IMR-90 (cell line): ENCODE measurements at regions not wholly inside any gene's neighbourhood (a gene's known extent, or its start where the extent isn't known, plus 50 kb on each side); places are given as distances from the start of the nearest gene placed in this dataset.

Experiments
- ATAC-seq: fragments of 200-7000 bp; cut with Tn5 transposase; 2 replicates; pipeline ENCODE4 v1.9.1; 2020; ENCODE audit warnings: low read depth, mild to moderate bottlenecking, moderate library complexity
- BruUV-seq: library from RNA; stranded (reverse); fragments of 400-500 nt; replicated peaks from 2 replicates; lab custom pipeline; 2021; lab: Mats Ljungman, UMichigan
- CTCF ChIA-PET: fragments of 300-600 bp; formaldehyde crosslinking; extraction: SDS; loops from one replicate; lab custom pipeline; 2021; ENCODE audit warnings: antibody characterized with exemption; lab: Yijun Ruan, JAX
- POLR2A ChIA-PET: fragments of 300-600 bp; sonication (Branson Sonifier 250); formaldehyde crosslinking; loops from one replicate; lab custom pipeline; 2022; ENCODE audit warnings: antibody characterized with exemption; ENCODE audit not compliant: unreplicated experiment; lab: Charles Lee
- DNase-seq: peaks from one replicate; pipeline ENCODE4 v3.0.0; 2013
- H2AFZ ChIP-seq: replicated peaks from 2 replicates; pipeline ENCODE3; 2013; ENCODE audit warnings: low read length, mild to moderate bottlenecking; ENCODE audit not compliant: poor library complexity
- H2AK5ac ChIP-seq: 2 replicates; pipeline ENCODE4 v1.6.1; 2013; ENCODE audit warnings: low read depth, low read length, inconsistent platforms
- H2AK9ac ChIP-seq: replicated peaks from 2 replicates; pipeline ENCODE3; 2013; ENCODE audit warnings: mild to moderate bottlenecking, low read depth, low read length, moderate library complexity; ENCODE audit not compliant: poor library complexity
- H2BK120ac ChIP-seq: 2 replicates; pipeline ENCODE4 v1.6.1; 2013; ENCODE audit warnings: low read depth, low read length, inconsistent platforms
- H2BK15ac ChIP-seq: 3 replicates; pipeline ENCODE4 v1.6.1; 2013; ENCODE audit warnings: low read depth, low read length, inconsistent platforms
- H2BK20ac ChIP-seq: 2 replicates; pipeline ENCODE4 v1.6.1; 2013; ENCODE audit warnings: low read depth, mild to moderate bottlenecking, inconsistent platforms, low read length, moderate library complexity
- H2BK5ac ChIP-seq: 2 replicates; pipeline ENCODE4 v1.6.1; 2013; ENCODE audit warnings: mild to moderate bottlenecking, low read depth, low read length, inconsistent platforms; ENCODE audit not compliant: poor library complexity, severe bottlenecking
- H3K14ac ChIP-seq: replicated peaks from 2 replicates; pipeline ENCODE4 v1.6.1; 2013; ENCODE audit warnings: low read depth, low read length, inconsistent platforms
- H3K18ac ChIP-seq: 2 replicates; pipeline ENCODE4 v1.6.1; 2013; ENCODE audit warnings: low read depth, low read length, control low read depth
- H3K23ac ChIP-seq: 2 replicates; pipeline ENCODE4 v1.6.1; 2013; ENCODE audit warnings: low read depth, low read length, inconsistent platforms
- H3K27ac ChIP-seq: 2 replicates; pipeline ENCODE4 v1.5.1; 2013; ENCODE audit warnings: mild to moderate bottlenecking, control low read depth, low read length; ENCODE audit not compliant: insufficient read depth
- H3K27me3 ChIP-seq: 2 replicates; pipeline ENCODE4 v1.6.1; 2013; ENCODE audit warnings: low read length; ENCODE audit not compliant: control insufficient read depth, insufficient read depth
- H3K36me3 ChIP-seq: 2 replicates; pipeline ENCODE4 v1.6.1; 2013; ENCODE audit warnings: low read length, mixed read lengths; ENCODE audit not compliant: control insufficient read depth, insufficient read depth
- H3K4ac ChIP-seq: 2 replicates; pipeline ENCODE4 v1.6.1; 2013; ENCODE audit warnings: low read depth, low read length, inconsistent platforms
- H3K4me1 ChIP-seq: 2 replicates; pipeline ENCODE4 v1.6.1; 2013; ENCODE audit warnings: low read length, mixed read lengths; ENCODE audit not compliant: control insufficient read depth, insufficient read depth
- H3K4me2 ChIP-seq: 2 replicates; pipeline ENCODE4 v1.6.1; 2013; ENCODE audit warnings: low read depth, mild to moderate bottlenecking, control low read depth, low read length, moderate library complexity
- H3K4me3 ChIP-seq: 2 replicates; pipeline ENCODE4 v1.5.1; 2013; ENCODE audit warnings: low read depth, mild to moderate bottlenecking, control low read depth, low read length, moderate library complexity; ENCODE audit not compliant: insufficient read depth
- H3K56ac ChIP-seq: 2 replicates; pipeline ENCODE4 v1.6.1; 2013; ENCODE audit warnings: low read length, inconsistent platforms; ENCODE audit not compliant: insufficient read depth; ENCODE audit errors: extremely low read depth
- H3K79me1 ChIP-seq, 2 experiments: 2 replicates each; pipeline ENCODE4 v1.6.1; 2013; ENCODE audit warnings: low read length in 2 of 2, inconsistent platforms in 1 of 2, low read depth in 1 of 2
- H3K9ac ChIP-seq: 2 replicates; pipeline ENCODE4 v1.6.1; 2013; ENCODE audit warnings: low read depth, low read length, control low read depth
- H3K9me1 ChIP-seq: 2 replicates; pipeline ENCODE4 v1.6.1; 2013; ENCODE audit warnings: low read length, inconsistent platforms; ENCODE audit not compliant: insufficient read depth
- H3K9me3 ChIP-seq: 2 replicates; pipeline ENCODE4 v1.6.1; 2013; ENCODE audit warnings: low read length; ENCODE audit not compliant: control insufficient read depth, insufficient read depth
- H4K20me1 ChIP-seq: 2 replicates; pipeline ENCODE4 v1.6.1; 2013; ENCODE audit warnings: low read length, inconsistent platforms; ENCODE audit not compliant: insufficient read depth
- H4K5ac ChIP-seq: 2 replicates; pipeline ENCODE4 v1.6.1; 2013; ENCODE audit warnings: mild to moderate bottlenecking, low read depth, low read length, control low read depth
- H4K8ac ChIP-seq, 2 experiments: 2 replicates each; pipeline ENCODE4 v1.6.1; 2013; ENCODE audit warnings: low read depth in 2 of 2, low read length in 2 of 2, control low read depth in 1 of 2, inconsistent platforms in 1 of 2
- H4K91ac ChIP-seq: 2 replicates; pipeline ENCODE4 v1.6.1; 2013; ENCODE audit warnings: low read depth, low read length, inconsistent platforms; ENCODE audit not compliant: insufficient read depth
- BHLHE40 ChIP-seq: fragments of 150-350 bp; IDR thresholded peaks from 2 replicates; pipeline ENCODE4 v1.6.1; 2016; ENCODE audit warnings: mild to moderate bottlenecking, low read depth, low read length
- CEBPB ChIP-seq: IDR thresholded peaks from 2 replicates; pipeline ENCODE4 v1.6.1; 2012; ENCODE audit warnings: low read depth, low read length, improper control_type of control experiment
- CHD1 ChIP-seq: IDR thresholded peaks from 2 replicates; pipeline ENCODE4 v1.6.1; 2012; ENCODE audit warnings: low read depth, low read length, improper control_type of control experiment
- CTCF ChIP-seq: conservative IDR thresholded peaks from 2 replicates; pipeline ENCODE4 v1.5.1; 2012; ENCODE audit warnings: mild to moderate bottlenecking, low read depth, low read length, improper control_type of control experiment
- ELK1 ChIP-seq: fragments of 150-350 bp; IDR thresholded peaks from 2 replicates; pipeline ENCODE4 v1.6.1; 2016; ENCODE audit warnings: low read depth, mild to moderate bottlenecking, low read length, moderate library complexity, borderline replicate concordance
- FOS ChIP-seq: fragments of 150-350 bp; IDR thresholded peaks from 2 replicates; pipeline ENCODE4 v1.6.1; 2016; ENCODE audit warnings: low read depth, low read length
- MAFK ChIP-seq: IDR thresholded peaks from 2 replicates; pipeline ENCODE4 v1.6.1; 2012; ENCODE audit warnings: low read depth, low read length, improper control_type of control experiment
- MAZ ChIP-seq: IDR thresholded peaks from 2 replicates; pipeline ENCODE4 v1.6.1; 2012; ENCODE audit warnings: low read depth, mild to moderate bottlenecking, low read length, improper control_type of control experiment, moderate library complexity, borderline replicate concordance
- MXI1 ChIP-seq: IDR thresholded peaks from 2 replicates; pipeline ENCODE4 v1.6.1; 2012; ENCODE audit warnings: low read depth, mild to moderate bottlenecking, low read length, moderate library complexity, borderline replicate concordance
- NFE2L2 ChIP-seq: fragments of 150-350 bp; IDR thresholded peaks from 2 replicates; pipeline ENCODE4 v1.6.1; 2016; ENCODE audit warnings: low read depth, mild to moderate bottlenecking, low read length
- POLR2A ChIP-seq: IDR thresholded peaks from 2 replicates; pipeline ENCODE4 v1.6.1; 2012; ENCODE audit warnings: mild to moderate bottlenecking, low read depth, low read length
- RAD21 ChIP-seq: IDR thresholded peaks from 2 replicates; pipeline ENCODE4 v1.6.1; 2012; ENCODE audit warnings: low read length, improper control_type of control experiment
- RCOR1 ChIP-seq: IDR thresholded peaks from 2 replicates; pipeline ENCODE4 v1.6.1; 2012; ENCODE audit warnings: mild to moderate bottlenecking, low read length, improper control_type of control experiment; ENCODE audit not compliant: insufficient replicate concordance
- RFX5 ChIP-seq: IDR thresholded peaks from 2 replicates; pipeline ENCODE4 v1.8.0; 2012; ENCODE audit warnings: low read depth, mild to moderate bottlenecking, low read length, moderate library complexity
- SMC3 ChIP-seq: fragments of 150-350 bp; IDR thresholded peaks from 2 replicates; pipeline ENCODE4 v1.6.1; 2016; ENCODE audit warnings: low read depth, mild to moderate bottlenecking, antibody characterized with exemption, low read length, moderate library complexity
- USF2 ChIP-seq: fragments of 150-350 bp; IDR thresholded peaks from 2 replicates; pipeline ENCODE4 v1.6.1; 2017; ENCODE audit warnings: mild to moderate bottlenecking, antibody characterized with exemption, low read length, low read depth
- WGBS, 2 experiments: methylation state at CpG; one replicate each; pipeline versions ENCODE4 v1.1.5 to v1.1.7; 2013; ENCODE audit warnings: missing lambda C conversion rate in 2 of 2; ENCODE audit not compliant: insufficient read length in 1 of 2; ENCODE audit errors: extremely low coverage in 2 of 2; 5-methylcytosine and 5-hydroxymethylcytosine counted together
- dilution Hi-C: fragments of 300-500 bp; cut with HindIII; formaldehyde crosslinking; loops from one replicate; pipeline ENCODE4 v1.14.3; 2018; ENCODE audit warnings: low sequenced_read_pairs; ENCODE audit not compliant: unreplicated experiment
- in situ Hi-C: fragments of 300-500 bp; cut with MboI; formaldehyde crosslinking; loops from 3 replicates; pipeline ENCODE4 v1.14.3; 2019; ENCODE audit warnings: low sequenced_read_pairs, inconsistent platforms, mixed read lengths
- intact Hi-C: fragments of 100-400 bp; cut with micrococcal nuclease; formaldehyde crosslinking; loops from 2 replicates; pipeline ENCODE4 v1.10.0; 2022

GRCh38 chr5:84436866-84437265 lies 52.2 kb upstream of the EDIL3 start:
- Histone ChIP-seq H3K9me1 (0 out of 2 replicates have a peak, but pooled peaks cover 2% of the 10 kb centered on the region), H3K9me3 (no peaks in the 10 kb centered on the region), H3K27me3 (no peaks in the 10 kb centered on the region), H3K4me2 (no peak overlapping the region), H4K5ac (no peak overlapping the region), H3K27ac (no peak overlapping the region), H2BK5ac (no peak overlapping the region), H3K4me3 (no peak overlapping the region), H2AK9ac (no peak overlapping the region), H2BK15ac (no peak overlapping the region), H3K79me1 (no peaks in the 10 kb centered on the region), H2BK20ac (no peak overlapping the region), H2BK120ac (no peak overlapping the region), H2AFZ (no peak overlapping the region), H3K23ac (no peak overlapping the region), H4K91ac (no peak overlapping the region), H3K4ac (no peak overlapping the region), H3K9ac (no peak overlapping the region), H3K18ac (no peak overlapping the region), H2AK5ac (no peak overlapping the region), H4K8ac (no peak overlapping the region), H3K14ac (no peak overlapping the region), H3K4me1 (peaks cover 4% of the 10 kb centered on the region; the same call in 1 of the 2 replicates), H4K20me1 (no peaks in the 10 kb centered on the region), H3K56ac (no peak overlapping the region), H3K36me3 (no peaks in the 10 kb centered on the region)
- dilution Hi-C loops (no loop called here), in situ Hi-C loops (no loop called here), intact Hi-C loops (no loop called here)
- WGBS, 2 experiments: no CpG with 5 or more reads among the region's 1 CpG
- no TSS peak for BruUV-seq
- ATAC-seq (peak; percentile 53; the same call in 1 of the 2 replicates), DNase-seq (peak; percentile 66)
- ChIA-PET CTCF (no interaction called here), POLR2A (no interaction called here)
- TF ChIP-seq BHLHE40 (no peak), RAD21 (no peak), NFE2L2 (no peak), MAFK (no peak), RFX5 (no peak), SMC3 (no peak), RCOR1 (no peak), CTCF (no peak), CEBPB (no peak), USF2 (no peak), CHD1 (no peak), MAZ (no peak), MXI1 (no peak), FOS (no peak), ELK1 (no peak), POLR2A (no peak)
